HUES64 (cell line): ENCODE measurements at regions not wholly inside any gene's neighbourhood (a gene's known extent, or its start where the extent isn't known, plus 50 kb on each side); places are given as distances from the start of the nearest gene placed in this dataset.

Experiments
- H3K27ac ChIP-seq: 2 replicates; pipeline ENCODE4 v1.7.0; 2013; ENCODE audit warnings: low read depth, low read length, inconsistent platforms
- H3K27me3 ChIP-seq: 2 replicates; pipeline ENCODE4 v1.6.1; 2013; ENCODE audit warnings: mild to moderate bottlenecking, low read length; ENCODE audit not compliant: insufficient read depth
- H3K36me3 ChIP-seq: 2 replicates; pipeline ENCODE4 v1.6.1; 2013; ENCODE audit warnings: mild to moderate bottlenecking, low read length; ENCODE audit not compliant: insufficient read depth
- H3K4me1 ChIP-seq: 2 replicates; pipeline ENCODE4 v1.6.1; 2013; ENCODE audit warnings: mild to moderate bottlenecking, low read length, moderate library complexity; ENCODE audit not compliant: insufficient read depth
- H3K4me3 ChIP-seq: 2 replicates; pipeline ENCODE4 v1.5.1; 2013; ENCODE audit warnings: mild to moderate bottlenecking, low read length, moderate library complexity
- H3K9ac ChIP-seq: 2 replicates; pipeline ENCODE4 v1.6.1; 2013; ENCODE audit warnings: mild to moderate bottlenecking, low read depth, low read length
- H3K9me3 ChIP-seq: 2 replicates; pipeline ENCODE4 v1.6.1; 2013; ENCODE audit warnings: low read depth, low read length; ENCODE audit not compliant: insufficient read depth
- WGBS: fragments of 150-250, 120-280 bp; methylation state at CpG from one replicate; pipeline ENCODE4 v1.1.7; 2013; ENCODE audit warnings: missing lambda C conversion rate; 5-methylcytosine and 5-hydroxymethylcytosine counted together

- Histone ChIP-seq H3K36me3 (no peaks in the 10 kb centered on the region), H3K9me3 (no peaks in the 10 kb centered on the region), H3K9ac (no peak overlapping the region), H3K27me3 (no peaks in the 10 kb centered on the region), H3K4me3 (no peak overlapping the region), H3K27ac (no peak overlapping the region), H3K4me1 (peaks cover 17% of the 10 kb centered on the region)
- WGBS: 88% methylated on average over 2 of the region's 2 CpGs
Measured at GRCh38 chr1:93773049-93773838, 91.6 kb upstream of the BCAR3 start.

- H3K9ac ChIP-seq: no peak overlapping the region
Measured at GRCh38 chr1:93771843-93772242, 90.2 kb upstream of the BCAR3 start.

GRCh38 chr1:93770640-93771039 is 89.0 kb upstream of the BCAR3 start:
- Histone ChIP-seq H3K9ac (no peak overlapping the region), H3K27me3 (no peaks in the 10 kb centered on the region), H3K4me1 (peaks cover 27% of the 10 kb centered on the region), H3K4me3 (no peak overlapping the region), H3K9me3 (no peaks in the 10 kb centered on the region), H3K36me3 (no peaks in the 10 kb centered on the region), H3K27ac (no peak overlapping the region)
- WGBS: 77% methylated on average over 2 of the region's 2 CpGs

More at GRCh38 chr1:93771843-93772242, 90.2 kb upstream of the BCAR3 start:
- no peaks in the 10 kb centered on the region for H3K36me3 ChIP-seq
- H3K27me3 ChIP-seq: no peaks in the 10 kb centered on the region
- peaks cover 23% of the 10 kb centered on the region for H3K4me1 ChIP-seq
- no peaks in the 10 kb centered on the region for H3K9me3 ChIP-seq
- H3K4me3 ChIP-seq: no peak overlapping the region
- 89% methylated on average over 2 of the region's 2 CpGs for WGBS
- H3K27ac ChIP-seq: no peak overlapping the region

- Histone ChIP-seq H3K27me3 (no peaks in the 10 kb centered on the region), H3K4me1 (peaks cover 27% of the 10 kb centered on the region), H3K4me3 (no peak overlapping the region), H3K9ac (no peak overlapping the region), H3K9me3 (no peaks in the 10 kb centered on the region), H3K36me3 (no peaks in the 10 kb centered on the region), H3K27ac (no peak overlapping the region)
- WGBS: 87% methylated on average over 2 of the region's 2 CpGs
Measured at GRCh38 chr1:93769777-93770176, 88.1 kb upstream of the BCAR3 start.

- Histone ChIP-seq H3K4me3 (no peak overlapping the region), H3K36me3 (no peaks in the 10 kb centered on the region), H3K27ac (no peak overlapping the region), H3K9ac (no peak overlapping the region), H3K9me3 (no peaks in the 10 kb centered on the region), H3K27me3 (no peaks in the 10 kb centered on the region), H3K4me1 (peaks cover 27% of the 10 kb centered on the region)
- WGBS: 72% methylated on average over 6 of the region's 6 CpGs
Measured at GRCh38 chr1:93768380-93768863, 86.8 kb upstream of the BCAR3 start.

GRCh38 chr1:93766451-93766850 is 84.8 kb upstream of the BCAR3 start:
- WGBS: 86% methylated on average over 7 of the region's 7 CpGs
- H3K27ac ChIP-seq: no peak overlapping the region

GRCh38 chr1:93765099-93765498 is 83.5 kb upstream of the BCAR3 start:
- no peak overlapping the region for H3K9ac ChIP-seq
- no peaks in the 10 kb centered on the region for H3K9me3 ChIP-seq
- no peak overlapping the region for H3K27ac ChIP-seq
- H3K27me3 ChIP-seq: no peaks in the 10 kb centered on the region
- H3K4me1 ChIP-seq: peaks cover 27% of the 10 kb centered on the region
- no peaks in the 10 kb centered on the region for H3K36me3 ChIP-seq
- H3K4me3 ChIP-seq: no peak overlapping the region

More at GRCh38 chr1:93766451-93766850, 84.8 kb upstream of the BCAR3 start:
- Histone ChIP-seq H3K9ac (no peak overlapping the region), H3K4me3 (no peak overlapping the region), H3K27me3 (no peaks in the 10 kb centered on the region), H3K36me3 (no peaks in the 10 kb centered on the region), H3K9me3 (no peaks in the 10 kb centered on the region), H3K4me1 (peaks cover 27% of the 10 kb centered on the region)

- Histone ChIP-seq H3K4me3 (no peak overlapping the region), H3K36me3 (no peaks in the 10 kb centered on the region), H3K27me3 (no peaks in the 10 kb centered on the region), H3K27ac (no peak overlapping the region), H3K9ac (no peak overlapping the region), H3K4me1 (peaks cover 20% of the 10 kb centered on the region), H3K9me3 (no peaks in the 10 kb centered on the region)
- 94% methylated on average over 5 of the region's 5 CpGs for WGBS
Measured at GRCh38 chr1:93764366-93764750, 82.7 kb upstream of the BCAR3 start.

GRCh38 chr1:93763704-93764365 is 82.2 kb upstream of the BCAR3 start:
- Histone ChIP-seq H3K9me3 (no peaks in the 10 kb centered on the region), H3K4me3 (no peak overlapping the region), H3K4me1 (peaks cover 15% of the 10 kb centered on the region), H3K27ac (no peak overlapping the region), H3K27me3 (no peaks in the 10 kb centered on the region), H3K36me3 (no peaks in the 10 kb centered on the region), H3K9ac (no peak overlapping the region)
- 96% methylated on average over 5 of the region's 5 CpGs for WGBS

GRCh38 chr1:93758842-93759515 is 77.3 kb upstream of the BCAR3 start:
- WGBS: 93% methylated on average over 7 of the region's 7 CpGs
- Histone ChIP-seq H3K9ac (no peak overlapping the region), H3K4me1 (no peaks in the 10 kb centered on the region), H3K27me3 (no peaks in the 10 kb centered on the region), H3K36me3 (no peaks in the 10 kb centered on the region), H3K4me3 (no peak overlapping the region), H3K9me3 (no peaks in the 10 kb centered on the region), H3K27ac (no peak overlapping the region)
